Ishikawa (cell line): ENCODE measurements at regions not wholly inside any gene's neighbourhood (a gene's known extent, or its start where the extent isn't known, plus 50 kb on each side); places are given as distances from the start of the nearest gene placed in this dataset.

Source experiments
- CEBPB ChIP-seq: IDR thresholded peaks from 2 replicates; pipeline ENCODE4 v1.6.1; 2012
- EP300 ChIP-seq: IDR thresholded peaks from 2 replicates; pipeline ENCODE4 v1.6.1; 2012; ENCODE audit warnings: borderline replicate concordance
- FOXM1 ChIP-seq: IDR thresholded peaks from 2 replicates; pipeline ENCODE4 v1.6.1; 2012; ENCODE audit warnings: low read depth, borderline replicate concordance
- MAX ChIP-seq: IDR thresholded peaks from 2 replicates; pipeline ENCODE4 v1.6.1; 2012
- RAD21 ChIP-seq: IDR thresholded peaks from 2 replicates; pipeline ENCODE4 v1.6.1; 2012; ENCODE audit warnings: low read depth
- REST ChIP-seq: IDR thresholded peaks from 2 replicates; pipeline ENCODE4 v1.6.1; 2012; ENCODE audit warnings: low read depth, mild to moderate bottlenecking
- TEAD4 ChIP-seq: IDR thresholded peaks from 2 replicates; pipeline ENCODE4 v1.6.1; 2012
- USF1 ChIP-seq: IDR thresholded peaks from 2 replicates; pipeline ENCODE4 v1.6.1; 2012
- YY1 ChIP-seq: IDR thresholded peaks from 2 replicates; pipeline ENCODE4 v1.6.1; 2012; ENCODE audit warnings: low read depth

GRCh38 chr14:58747181-58747580, 109.4 kb downstream of the DACT1 start:
- TF ChIP-seq FOXM1 (no peak), REST (no peak), YY1 (no peak), USF1 (no peak), EP300 (no peak), MAX (no peak), CEBPB (no peak), TEAD4 (no peak), RAD21 (no peak)
